Ishikawa (cell line): ENCODE measurements at regions not wholly inside any gene's neighbourhood (a gene's known extent, or its start where the extent isn't known, plus 50 kb on each side); places are given as distances from the start of the nearest gene placed in this dataset.

Source experiments
- CEBPB ChIP-seq: IDR thresholded peaks from 2 replicates; pipeline ENCODE4 v1.6.1; 2012
- CREB1 ChIP-seq: IDR thresholded peaks from 2 replicates; pipeline ENCODE4 v1.6.1; 2012; ENCODE audit warnings: low read depth
- EGR1 ChIP-seq: IDR thresholded peaks from 2 replicates; pipeline ENCODE4 v1.6.1; 2012
- EP300 ChIP-seq: IDR thresholded peaks from 2 replicates; pipeline ENCODE4 v1.6.1; 2012; ENCODE audit warnings: borderline replicate concordance
- FOXM1 ChIP-seq: IDR thresholded peaks from 2 replicates; pipeline ENCODE4 v1.6.1; 2012; ENCODE audit warnings: low read depth, borderline replicate concordance
- NFIC ChIP-seq: IDR thresholded peaks from 2 replicates; pipeline ENCODE4 v1.6.1; 2012
- RAD21 ChIP-seq: IDR thresholded peaks from 2 replicates; pipeline ENCODE4 v1.6.1; 2012; ENCODE audit warnings: low read depth
- TAF1 ChIP-seq: IDR thresholded peaks from 2 replicates; pipeline ENCODE4 v1.6.1; 2012; ENCODE audit warnings: low read depth, mild to moderate bottlenecking
- TCF12 ChIP-seq: IDR thresholded peaks from 2 replicates; pipeline ENCODE4 v1.6.1; 2012; ENCODE audit warnings: low read depth
- TEAD4 ChIP-seq: IDR thresholded peaks from 2 replicates; pipeline ENCODE4 v1.6.1; 2012
- USF1 ChIP-seq: IDR thresholded peaks from 2 replicates; pipeline ENCODE4 v1.6.1; 2012
- YY1 ChIP-seq: IDR thresholded peaks from 2 replicates; pipeline ENCODE4 v1.6.1; 2012; ENCODE audit warnings: low read depth
- ZBTB7A ChIP-seq: IDR thresholded peaks from 2 replicates; pipeline ENCODE4 v1.6.1; 2012; ENCODE audit warnings: low read depth
- TF ChIP-seq, protein P1 (sequence below): IDR thresholded peaks from 2 replicates; pipeline ENCODE4 v1.6.1; 2012; ENCODE audit warnings: low read depth, mild to moderate bottlenecking
- TF ChIP-seq, protein P2 (sequence below): IDR thresholded peaks from 2 replicates; pipeline ENCODE4 v1.6.1; 2012

GRCh38 chr2:107001964-107002696 lies 116.2 kb upstream of the ST6GAL2 start:
- TF ChIP-seq NFIC (no peak), EGR1 (no peak), TEAD4 (no peak), CREB1 (no peak), TCF12 (no peak), ZBTB7A (no peak)
- TF ChIP-seq, protein P1, sequence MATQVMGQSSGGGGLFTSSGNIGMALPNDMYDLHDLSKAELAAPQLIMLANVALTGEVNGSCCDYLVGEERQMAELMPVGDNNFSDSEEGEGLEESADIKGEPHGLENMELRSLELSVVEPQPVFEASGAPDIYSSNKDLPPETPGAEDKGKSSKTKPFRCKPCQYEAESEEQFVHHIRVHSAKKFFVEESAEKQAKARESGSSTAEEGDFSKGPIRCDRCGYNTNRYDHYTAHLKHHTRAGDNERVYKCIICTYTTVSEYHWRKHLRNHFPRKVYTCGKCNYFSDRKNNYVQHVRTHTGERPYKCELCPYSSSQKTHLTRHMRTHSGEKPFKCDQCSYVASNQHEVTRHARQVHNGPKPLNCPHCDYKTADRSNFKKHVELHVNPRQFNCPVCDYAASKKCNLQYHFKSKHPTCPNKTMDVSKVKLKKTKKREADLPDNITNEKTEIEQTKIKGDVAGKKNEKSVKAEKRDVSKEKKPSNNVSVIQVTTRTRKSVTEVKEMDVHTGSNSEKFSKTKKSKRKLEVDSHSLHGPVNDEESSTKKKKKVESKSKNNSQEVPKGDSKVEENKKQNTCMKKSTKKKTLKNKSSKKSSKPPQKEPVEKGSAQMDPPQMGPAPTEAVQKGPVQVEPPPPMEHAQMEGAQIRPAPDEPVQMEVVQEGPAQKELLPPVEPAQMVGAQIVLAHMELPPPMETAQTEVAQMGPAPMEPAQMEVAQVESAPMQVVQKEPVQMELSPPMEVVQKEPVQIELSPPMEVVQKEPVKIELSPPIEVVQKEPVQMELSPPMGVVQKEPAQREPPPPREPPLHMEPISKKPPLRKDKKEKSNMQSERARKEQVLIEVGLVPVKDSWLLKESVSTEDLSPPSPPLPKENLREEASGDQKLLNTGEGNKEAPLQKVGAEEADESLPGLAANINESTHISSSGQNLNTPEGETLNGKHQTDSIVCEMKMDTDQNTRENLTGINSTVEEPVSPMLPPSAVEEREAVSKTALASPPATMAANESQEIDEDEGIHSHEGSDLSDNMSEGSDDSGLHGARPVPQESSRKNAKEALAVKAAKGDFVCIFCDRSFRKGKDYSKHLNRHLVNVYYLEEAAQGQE, result no peak

DNA sequence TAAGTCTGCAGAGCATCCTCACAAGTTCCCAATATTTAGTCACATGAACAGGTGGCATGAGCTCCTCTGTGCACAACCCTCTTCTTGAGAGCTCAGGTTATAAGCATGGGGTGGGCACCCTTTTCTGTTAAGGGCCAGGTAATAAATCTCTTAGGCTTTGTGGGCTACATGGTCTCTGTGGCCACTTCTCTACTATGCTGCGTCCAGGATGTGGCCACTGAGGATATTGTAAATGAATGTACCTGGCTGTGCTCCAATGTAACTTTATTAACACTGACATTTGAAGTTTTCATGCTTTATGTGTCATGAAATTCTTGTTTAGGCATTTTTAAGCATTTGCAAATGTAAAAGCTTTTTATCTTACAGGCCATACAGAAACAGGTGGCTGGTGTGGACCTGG lies 116.8 kb upstream of the ST6GAL2 start:
- TF ChIP-seq, protein P1, result no peak
- TF ChIP-seq, protein P2, sequence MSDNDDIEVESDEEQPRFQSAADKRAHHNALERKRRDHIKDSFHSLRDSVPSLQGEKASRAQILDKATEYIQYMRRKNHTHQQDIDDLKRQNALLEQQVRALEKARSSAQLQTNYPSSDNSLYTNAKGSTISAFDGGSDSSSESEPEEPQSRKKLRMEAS, result no peak
- TF ChIP-seq CEBPB, result no peak
- TF ChIP-seq FOXM1, result no peak
- TF ChIP-seq ZBTB7A, result no peak
- no peak for TF ChIP-seq TEAD4
- no peak for TF ChIP-seq TCF12
- TF ChIP-seq USF1, result no peak
- no peak for TF ChIP-seq CREB1
- TF ChIP-seq RAD21, result no peak
- TF ChIP-seq EGR1, result no peak
- no peak for TF ChIP-seq YY1
- no peak for TF ChIP-seq TAF1
- no peak for TF ChIP-seq NFIC
- no peak for TF ChIP-seq EP300

DNA sequence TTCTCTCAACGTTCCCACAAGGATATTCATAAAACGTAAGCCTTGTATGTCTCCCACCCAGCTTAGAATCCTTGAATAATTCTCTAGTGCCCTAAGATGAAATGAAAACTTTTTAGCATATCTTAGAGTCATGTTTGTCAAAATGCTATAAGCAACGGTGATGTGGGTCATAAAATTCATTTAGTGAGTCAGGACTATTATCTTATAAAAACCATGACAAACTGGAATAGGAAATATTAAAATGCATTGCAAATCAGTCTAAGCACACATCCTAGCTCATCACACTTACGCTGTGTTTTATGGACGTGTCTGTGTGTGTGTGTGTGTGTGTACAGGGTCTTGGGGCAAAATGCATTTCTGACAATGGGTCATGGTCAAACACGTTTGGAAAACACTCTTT lies 119.9 kb upstream of the ST6GAL2 start:
- TF ChIP-seq CEBPB (no peak), CREB1 (no peak), EGR1 (no peak), TAF1 (no peak), YY1 (no peak), RAD21 (no peak), NFIC (no peak), USF1 (no peak), EP300 (no peak)
- TF ChIP-seq, protein P1, result no peak

- no peak for TF ChIP-seq CREB1
- TF ChIP-seq, protein P2, result no peak
- no peak for TF ChIP-seq CEBPB
- no peak for TF ChIP-seq TCF12
- no peak for TF ChIP-seq NFIC
- no peak for TF ChIP-seq EP300
- no peak for TF ChIP-seq USF1
- no peak for TF ChIP-seq TAF1
- no peak for TF ChIP-seq ZBTB7A
- TF ChIP-seq YY1, result no peak
- no peak for TF ChIP-seq FOXM1
- TF ChIP-seq RAD21, result no peak
- TF ChIP-seq, protein P1, result no peak
- TF ChIP-seq TEAD4, result no peak
- TF ChIP-seq EGR1, result no peak
Observed at GRCh38 chr2:107006836-107007235, 120.9 kb upstream of the ST6GAL2 start.
